GM12873 (cell line): ENCODE measurements at regions not wholly inside any gene's neighbourhood (a gene's known extent, or its start where the extent isn't known, plus 50 kb on each side); places are given as distances from the start of the nearest gene placed in this dataset.

Experiments used
- CTCF ChIP-seq: IDR thresholded peaks from 2 replicates; pipeline ENCODE4 v1.5.1; 2012; ENCODE audit warnings: low read depth, mild to moderate bottlenecking, moderate library complexity, low read length, control low read depth; ENCODE audit not compliant: insufficient read depth; ENCODE audit errors: missing control alignments

GRCh38 chr4:18203966-18204365 lies 182.4 kb upstream of the LCORL start:
- no peak for TF ChIP-seq CTCF

GRCh38 chr4:18202486-18202885 lies 180.9 kb upstream of the LCORL start:
- no peak for TF ChIP-seq CTCF

GRCh38 chr4:18201885-18202284 lies 180.3 kb upstream of the LCORL start:
- TF ChIP-seq CTCF: no peak

- no peak for TF ChIP-seq CTCF
Measured at GRCh38 chr4:18198653-18199052, 177.1 kb upstream of the LCORL start.

- TF ChIP-seq CTCF: no peak
Measured at GRCh38 chr4:18197467-18197866, 175.9 kb upstream of the LCORL start.

- no peak for TF ChIP-seq CTCF
Measured at GRCh38 chr4:18194278-18194677, 172.7 kb upstream of the LCORL start.

GRCh38 chr4:18192901-18193300 lies 171.3 kb upstream of the LCORL start:
- TF ChIP-seq CTCF: no peak

GRCh38 chr4:18185491-18185890 lies 163.9 kb upstream of the LCORL start:
- TF ChIP-seq CTCF: no peak
